ENCODE measurements at regions not wholly inside any gene's neighbourhood (a gene's known extent, or its start where the extent isn't known, plus 50 kb on each side); places are given as distances from the start of the nearest gene placed in this dataset.
A peak's percentile ranks its signal among the peaks of the same experiment; 100 is the strongest.
"Not testable (repeated sequence)": the region's sequence is repeated elsewhere in the genome, so short reads cannot be mapped to it uniquely, and the experiment has no call there.

GRCh38 chr5:148734518-148734917, 80.2 kb upstream of the HTR4 start:
- ATAC-seq (replicated peaks) (no peak), DNase-seq (no peak)
- Mint-ChIP-seq H3K4me1 (peaks cover 0 to 12% of the 10 kb centered on the region in 2 donors), H3K9me3 (no peaks in the 10 kb centered on the region), H3K4me3 (no peak overlapping the region), H3K36me3 (no peaks in the 10 kb centered on the region), H3K27ac (no peak overlapping the region), H3K27me3 (peaks cover 11 to 15% of the 10 kb centered on the region in 2 donors)

- Mint-ChIP-seq H3K27me3 (peaks cover 11 to 15% of the 10 kb centered on the region in 2 donors), H3K36me3 (no peaks in the 10 kb centered on the region), H3K27ac (no peak overlapping the region), H3K4me3 (no peak overlapping the region), H3K4me1 (peaks cover 0 to 12% of the 10 kb centered on the region in 2 donors), H3K9me3 (no peaks in the 10 kb centered on the region)
- DNase-seq (no peak), ATAC-seq (replicated peaks) (no peak)
Observed at GRCh38 chr5:148735301-148735835, 81.0 kb upstream of the HTR4 start.

GRCh38 chr5:148739023-148739422, 84.7 kb upstream of the HTR4 start:
- Mint-ChIP-seq H3K4me1 (peaks cover 0 to 3% of the 10 kb centered on the region in 2 donors), H3K27ac (no peak overlapping the region), H3K9me3 (no peaks in the 10 kb centered on the region), H3K27me3 (peaks cover 10 to 11% of the 10 kb centered on the region in 2 donors), H3K4me3 (no peak overlapping the region), H3K36me3 (no peaks in the 10 kb centered on the region)
- no peak for ATAC-seq (replicated peaks)
- no peak for DNase-seq

- H3K4me3 Mint-ChIP-seq = no peak overlapping the region
- peaks cover 0 to 4% of the 10 kb centered on the region in 2 donors for H3K9me3 Mint-ChIP-seq
- no peak for ATAC-seq (replicated peaks)
- no peak overlapping the region for H3K27ac Mint-ChIP-seq
- H3K27me3 Mint-ChIP-seq = peaks cover 6 to 11% of the 10 kb centered on the region in 2 donors
- no peaks in the 10 kb centered on the region for H3K36me3 Mint-ChIP-seq
- peaks cover 0 to 3% of the 10 kb centered on the region in 2 donors for H3K4me1 Mint-ChIP-seq
- DNase-seq = no peak
Observed at GRCh38 chr5:148739524-148739923, 85.2 kb upstream of the HTR4 start.

- Mint-ChIP-seq H3K4me1 (peaks cover 0 to 3% of the 10 kb centered on the region in 2 donors), H3K9me3 (peaks cover 0 to 4% of the 10 kb centered on the region in 2 donors), H3K27ac (no peak overlapping the region), H3K4me3 (no peak overlapping the region), H3K27me3 (peaks cover 6 to 11% of the 10 kb centered on the region in 2 donors), H3K36me3 (no peaks in the 10 kb centered on the region)
- ATAC-seq (replicated peaks) = no peak
- DNase-seq = no peak
Observed at GRCh38 chr5:148740079-148740858, 85.9 kb upstream of the HTR4 start.

- Mint-ChIP-seq H3K9me3 (peaks cover 0 to 4% of the 10 kb centered on the region in 2 donors), H3K27ac (no peak overlapping the region), H3K4me1 (peaks cover 0 to 3% of the 10 kb centered on the region in 2 donors), H3K4me3 (no peak overlapping the region), H3K36me3 (no peaks in the 10 kb centered on the region), H3K27me3 (peaks cover 6 to 11% of the 10 kb centered on the region in 2 donors)
- DNase-seq = no peak
- peak in 1 of 2 donors; percentile 31 for ATAC-seq (replicated peaks)
Observed at GRCh38 chr5:148740966-148741742, 85.3 kb upstream of the ADRB2 start.

GRCh38 chr5:148741766-148742165, 84.6 kb upstream of the ADRB2 start:
- DNase-seq; H3K36me3 Mint-ChIP-seq; ATAC-seq (replicated peaks); H3K4me1 Mint-ChIP-seq; H3K27ac Mint-ChIP-seq; H3K4me3 Mint-ChIP-seq; H3K9me3 Mint-ChIP-seq: not testable (repeated sequence)
- H3K27me3 Mint-ChIP-seq = peaks cover 6 to 11% of the 10 kb centered on the region in 2 donors

- not testable (repeated sequence) for H3K9me3 Mint-ChIP-seq; DNase-seq; ATAC-seq (replicated peaks)
Observed at GRCh38 chr5:148744380-148744779, 82.0 kb upstream of the ADRB2 start.

GRCh38 chr5:148746826-148747535, 79.4 kb upstream of the ADRB2 start:
- Mint-ChIP-seq H3K36me3 (no peaks in the 10 kb centered on the region), H3K27ac (no peak overlapping the region), H3K4me1 (peaks cover 9 to 27% of the 10 kb centered on the region in 2 donors), H3K9me3 (peaks cover 0 to 4% of the 10 kb centered on the region in 2 donors), H3K4me3 (peak overlapping the region in 1 of 2 donors; percentile 31), H3K27me3 (no peaks in the 10 kb centered on the region)
- peak; percentile 96 for ATAC-seq (replicated peaks)
- no peak for DNase-seq

More at GRCh38 chr5:148744380-148744779, 82.0 kb upstream of the ADRB2 start:
- not testable (repeated sequence) for H3K27me3 Mint-ChIP-seq, H3K4me3 Mint-ChIP-seq, H3K36me3 Mint-ChIP-seq, H3K27ac Mint-ChIP-seq
- H3K4me1 Mint-ChIP-seq = peaks cover 12 to 26% of the 10 kb centered on the region in 2 donors

GRCh38 chr5:148747536-148747906, 78.9 kb upstream of the ADRB2 start:
- Mint-ChIP-seq H3K27ac (no peak overlapping the region), H3K9me3 (peaks cover 0 to 4% of the 10 kb centered on the region in 2 donors)

GRCh38 chr5:148748702-148749392, 77.6 kb upstream of the ADRB2 start:
- ATAC-seq (replicated peaks) = no peak
- H3K9me3 Mint-ChIP-seq = peaks cover 4 to 5% of the 10 kb centered on the region in 2 donors
- peaks cover 0 to 6% of the 10 kb centered on the region in 2 donors for H3K27me3 Mint-ChIP-seq
- no peak overlapping the region for H3K4me3 Mint-ChIP-seq
- no peak for DNase-seq
- H3K27ac Mint-ChIP-seq = no peak overlapping the region
- peaks cover 9 to 27% of the 10 kb centered on the region in 2 donors for H3K4me1 Mint-ChIP-seq
- H3K36me3 Mint-ChIP-seq = peaks cover 0 to 3% of the 10 kb centered on the region in 2 donors

More at GRCh38 chr5:148747536-148747906, 78.9 kb upstream of the ADRB2 start:
- Mint-ChIP-seq H3K36me3 (no peaks in the 10 kb centered on the region), H3K27me3 (no peaks in the 10 kb centered on the region), H3K4me1 (peaks cover 9 to 27% of the 10 kb centered on the region in 2 donors), H3K4me3 (no peak overlapping the region)
- ATAC-seq (replicated peaks) = no peak
- no peak for DNase-seq

GRCh38 chr5:148750614-148751013, 75.8 kb upstream of the ADRB2 start:
- DNase-seq (no peak), ATAC-seq (replicated peaks) (no peak)

GRCh38 chr5:148751025-148751424, 75.4 kb upstream of the ADRB2 start:
- Mint-ChIP-seq H3K36me3 (peaks cover 1 to 3% of the 10 kb centered on the region in 2 donors), H3K4me1 (peaks cover 9 to 27% of the 10 kb centered on the region in 2 donors), H3K9me3 (peaks cover 1 to 9% of the 10 kb centered on the region in 2 donors), H3K4me3 (no peak overlapping the region), H3K27me3 (peaks cover 0 to 6% of the 10 kb centered on the region in 2 donors), H3K27ac (no peak overlapping the region)
- ATAC-seq (replicated peaks) (no peak), DNase-seq (no peak)

More at GRCh38 chr5:148750614-148751013, 75.8 kb upstream of the ADRB2 start:
- Mint-ChIP-seq H3K9me3 (peaks cover 0 to 7% of the 10 kb centered on the region in 2 donors), H3K27ac (no peak overlapping the region), H3K27me3 (peaks cover 0 to 6% of the 10 kb centered on the region in 2 donors), H3K36me3 (peaks cover 0 to 3% of the 10 kb centered on the region in 2 donors), H3K4me3 (no peak overlapping the region), H3K4me1 (peaks cover 9 to 27% of the 10 kb centered on the region in 2 donors)
